ENCODE measurements at regions not wholly inside any gene's neighbourhood (a gene's known extent, or its start where the extent isn't known, plus 50 kb on each side); places are given as distances from the start of the nearest gene placed in this dataset.
"Not testable (repeated sequence)": the region's sequence is repeated elsewhere in the genome, so short reads cannot be mapped to it uniquely, and the experiment has no call there.

GRCh38 chr10:55169493-55169892, 368.5 kb upstream of the PCDH15 start:
- Mint-ChIP-seq H3K9me3 (no peaks in the 10 kb centered on the region), H3K4me3 (no peak overlapping the region), H3K4me1 (no peaks in the 10 kb centered on the region), H3K27ac (no peak overlapping the region), H3K27me3 (no peaks in the 10 kb centered on the region), H3K36me3 (no peaks in the 10 kb centered on the region)
- DNase-seq, result no peak

- no peaks in the 10 kb centered on the region for H3K4me1 Mint-ChIP-seq
- H3K27me3 Mint-ChIP-seq, result no peaks in the 10 kb centered on the region
- H3K4me3 Mint-ChIP-seq, result no peak overlapping the region
- DNase-seq, result no peak
- H3K36me3 Mint-ChIP-seq, result no peaks in the 10 kb centered on the region
- H3K27ac Mint-ChIP-seq, result no peak overlapping the region
- no peaks in the 10 kb centered on the region for H3K9me3 Mint-ChIP-seq
Observed at GRCh38 chr10:55168343-55168742, 367.3 kb upstream of the PCDH15 start.

- no peaks in the 10 kb centered on the region for H3K27me3 Mint-ChIP-seq
- no peaks in the 10 kb centered on the region for H3K9me3 Mint-ChIP-seq
- no peak for DNase-seq
- H3K4me1 Mint-ChIP-seq, result no peaks in the 10 kb centered on the region
- H3K4me3 Mint-ChIP-seq, result no peak overlapping the region
- H3K36me3 Mint-ChIP-seq, result no peaks in the 10 kb centered on the region
- no peak overlapping the region for H3K27ac Mint-ChIP-seq
Observed at GRCh38 chr10:55163388-55163979, 362.5 kb upstream of the PCDH15 start.

- not testable (repeated sequence) for DNase-seq
Observed at GRCh38 chr10:55162321-55162720, 361.3 kb upstream of the PCDH15 start.

GRCh38 chr10:55160655-55161283, 359.7 kb upstream of the PCDH15 start:
- no peaks in the 10 kb centered on the region for H3K4me1 Mint-ChIP-seq
- DNase-seq, result no peak
- no peaks in the 10 kb centered on the region for H3K9me3 Mint-ChIP-seq
- no peaks in the 10 kb centered on the region for H3K36me3 Mint-ChIP-seq
- H3K27ac Mint-ChIP-seq, result no peak overlapping the region
- H3K27me3 Mint-ChIP-seq, result no peaks in the 10 kb centered on the region
- H3K4me3 Mint-ChIP-seq, result no peak overlapping the region

More at GRCh38 chr10:55162321-55162720, 361.3 kb upstream of the PCDH15 start:
- H3K4me1 Mint-ChIP-seq, H3K36me3 Mint-ChIP-seq, H3K27me3 Mint-ChIP-seq, H3K27ac Mint-ChIP-seq, H3K4me3 Mint-ChIP-seq, H3K9me3 Mint-ChIP-seq: not testable (repeated sequence)

- no peaks in the 10 kb centered on the region for H3K4me1 Mint-ChIP-seq
- no peak overlapping the region for H3K27ac Mint-ChIP-seq
- H3K36me3 Mint-ChIP-seq, result no peaks in the 10 kb centered on the region
- DNase-seq, result no peak
- no peaks in the 10 kb centered on the region for H3K9me3 Mint-ChIP-seq
- H3K27me3 Mint-ChIP-seq, result no peaks in the 10 kb centered on the region
- no peak overlapping the region for H3K4me3 Mint-ChIP-seq
Observed at GRCh38 chr10:55158633-55159032, 357.6 kb upstream of the PCDH15 start.

- no peaks in the 10 kb centered on the region for H3K36me3 Mint-ChIP-seq
- no peaks in the 10 kb centered on the region for H3K9me3 Mint-ChIP-seq
- H3K4me1 Mint-ChIP-seq, result no peaks in the 10 kb centered on the region
- peaks cover 4% of the 10 kb centered on the region for H3K27me3 Mint-ChIP-seq
- no peak overlapping the region for H3K4me3 Mint-ChIP-seq
- no peak overlapping the region for H3K27ac Mint-ChIP-seq
- DNase-seq, result no peak
Observed at GRCh38 chr10:55146032-55146431, 345.0 kb upstream of the PCDH15 start.

GRCh38 chr10:55144001-55144400, 343.0 kb upstream of the PCDH15 start:
- Mint-ChIP-seq H3K4me1 (no peaks in the 10 kb centered on the region), H3K27ac (no peak overlapping the region), H3K27me3 (peaks cover 4% of the 10 kb centered on the region), H3K4me3 (no peak overlapping the region), H3K36me3 (no peaks in the 10 kb centered on the region), H3K9me3 (no peaks in the 10 kb centered on the region)
- DNase-seq, result no peak

- H3K9me3 Mint-ChIP-seq, result no peaks in the 10 kb centered on the region
- no peaks in the 10 kb centered on the region for H3K27me3 Mint-ChIP-seq
- H3K4me1 Mint-ChIP-seq, result no peaks in the 10 kb centered on the region
- H3K4me3 Mint-ChIP-seq, result no peak overlapping the region
- no peak for DNase-seq
- H3K27ac Mint-ChIP-seq, result no peak overlapping the region
- no peaks in the 10 kb centered on the region for H3K36me3 Mint-ChIP-seq
Observed at GRCh38 chr10:55141892-55142291, 340.9 kb upstream of the PCDH15 start.

- no peaks in the 10 kb centered on the region for H3K36me3 Mint-ChIP-seq
- peaks cover 2% of the 10 kb centered on the region for H3K9me3 Mint-ChIP-seq
- no peak overlapping the region for H3K27ac Mint-ChIP-seq
- no peak overlapping the region for H3K4me3 Mint-ChIP-seq
- H3K27me3 Mint-ChIP-seq, result no peaks in the 10 kb centered on the region
- no peak for DNase-seq
- no peaks in the 10 kb centered on the region for H3K4me1 Mint-ChIP-seq
Observed at GRCh38 chr10:55137063-55137462, 336.0 kb upstream of the PCDH15 start.

- Mint-ChIP-seq H3K4me3 (no peak overlapping the region), H3K4me1 (no peaks in the 10 kb centered on the region), H3K36me3 (no peaks in the 10 kb centered on the region), H3K9me3 (no peaks in the 10 kb centered on the region), H3K27ac (no peak overlapping the region), H3K27me3 (no peaks in the 10 kb centered on the region)
- DNase-seq, result no peak
Observed at GRCh38 chr10:55104738-55105137, 303.7 kb upstream of the PCDH15 start.

GRCh38 chr10:55098452-55098851, 297.4 kb upstream of the PCDH15 start:
- H3K27ac Mint-ChIP-seq, result no peak overlapping the region
- H3K4me3 Mint-ChIP-seq, result no peak overlapping the region
- H3K4me1 Mint-ChIP-seq, result no peaks in the 10 kb centered on the region
- H3K27me3 Mint-ChIP-seq, result no peaks in the 10 kb centered on the region
- DNase-seq, result no peak
- H3K36me3 Mint-ChIP-seq, result no peaks in the 10 kb centered on the region
- H3K9me3 Mint-ChIP-seq, result peaks cover 2% of the 10 kb centered on the region

GRCh38 chr10:55091691-55092328, 290.8 kb upstream of the PCDH15 start:
- H3K27me3 Mint-ChIP-seq, result no peaks in the 10 kb centered on the region

GRCh38 chr10:55078121-55078520, 277.1 kb upstream of the PCDH15 start:
- Mint-ChIP-seq H3K36me3 (peaks cover 1% of the 10 kb centered on the region), H3K27me3 (no peaks in the 10 kb centered on the region), H3K27ac (no peak overlapping the region), H3K4me1 (no peaks in the 10 kb centered on the region), H3K4me3 (no peak overlapping the region), H3K9me3 (peaks cover 7% of the 10 kb centered on the region)
- no peak for DNase-seq

More at GRCh38 chr10:55091691-55092328, 290.8 kb upstream of the PCDH15 start:
- Mint-ChIP-seq H3K36me3 (no peaks in the 10 kb centered on the region), H3K27ac (no peak overlapping the region), H3K4me3 (no peak overlapping the region), H3K4me1 (no peaks in the 10 kb centered on the region), H3K9me3 (peaks cover 1% of the 10 kb centered on the region)
- no peak for DNase-seq

- Mint-ChIP-seq H3K4me3 (no peak overlapping the region), H3K27me3 (no peaks in the 10 kb centered on the region), H3K4me1 (no peaks in the 10 kb centered on the region), H3K36me3 (no peaks in the 10 kb centered on the region), H3K9me3 (peaks cover 8% of the 10 kb centered on the region), H3K27ac (no peak overlapping the region)
- no peak for DNase-seq
Observed at GRCh38 chr10:55065185-55065584, 264.2 kb upstream of the PCDH15 start.

GRCh38 chr10:55063811-55064210, 262.8 kb upstream of the PCDH15 start:
- H3K4me3 Mint-ChIP-seq, result no peak overlapping the region
- H3K36me3 Mint-ChIP-seq, result no peaks in the 10 kb centered on the region
- H3K27ac Mint-ChIP-seq, result no peak overlapping the region
- DNase-seq, result no peak
- no peaks in the 10 kb centered on the region for H3K27me3 Mint-ChIP-seq
- H3K9me3 Mint-ChIP-seq, result peaks cover 8% of the 10 kb centered on the region
- no peaks in the 10 kb centered on the region for H3K4me1 Mint-ChIP-seq

All from activated naive CD8-positive, alpha-beta T cell treated with anti-CD3 and anti-CD28 coated beads for 36 hours (primary cell).